ENCODE measurements at regions not wholly inside any gene's neighbourhood (a gene's known extent, or its start where the extent isn't known, plus 50 kb on each side); places are given as distances from the start of the nearest gene placed in this dataset.

- ATAC-seq (replicated peaks), result no peak
- Mint-ChIP-seq H3K4me3 (no peak overlapping the region), H3K36me3 (ENCODE audit: low read depth) (no peaks in the 10 kb centered on the region), H3K27ac (no peak overlapping the region), H3K4me1 (no peaks in the 10 kb centered on the region), H3K9me3 (peaks cover 3% of the 10 kb centered on the region), H3K27me3 (no peaks in the 10 kb centered on the region)
These were observed 1023.2 kb downstream of the KCNT2 start for GRCh38 chr1:195584870-195585624.

GRCh38 chr1:195580988-195581387, 1027.3 kb downstream of the KCNT2 start:
- H3K4me1 Mint-ChIP-seq, result no peaks in the 10 kb centered on the region
- H3K27me3 Mint-ChIP-seq, result no peaks in the 10 kb centered on the region
- ATAC-seq (replicated peaks), result no peak
- H3K9me3 Mint-ChIP-seq, result no peaks in the 10 kb centered on the region
- no peak overlapping the region for H3K27ac Mint-ChIP-seq
- H3K36me3 Mint-ChIP-seq (ENCODE audit: low read depth), result no peaks in the 10 kb centered on the region
- no peak overlapping the region for H3K4me3 Mint-ChIP-seq

- no peaks in the 10 kb centered on the region for H3K4me1 Mint-ChIP-seq
- no peaks in the 10 kb centered on the region for H3K27me3 Mint-ChIP-seq
- H3K9me3 Mint-ChIP-seq, result no peaks in the 10 kb centered on the region
- no peak for ATAC-seq (replicated peaks)
- no peak overlapping the region for H3K4me3 Mint-ChIP-seq
- H3K36me3 Mint-ChIP-seq (ENCODE audit: low read depth), result no peaks in the 10 kb centered on the region
- H3K27ac Mint-ChIP-seq, result no peak overlapping the region
These were observed 1030.5 kb downstream of the KCNT2 start for GRCh38 chr1:195577748-195578147.

- Mint-ChIP-seq H3K27me3 (no peaks in the 10 kb centered on the region), H3K27ac (no peak overlapping the region), H3K9me3 (no peaks in the 10 kb centered on the region)
These were observed 1031.6 kb downstream of the KCNT2 start for GRCh38 chr1:195576641-195577040.

GRCh38 chr1:195574511-195574910, 1033.7 kb downstream of the KCNT2 start:
- Mint-ChIP-seq H3K4me3 (no peak overlapping the region), H3K36me3 (ENCODE audit: low read depth) (no peaks in the 10 kb centered on the region), H3K9me3 (no peaks in the 10 kb centered on the region), H3K27ac (no peak overlapping the region), H3K4me1 (no peaks in the 10 kb centered on the region), H3K27me3 (no peaks in the 10 kb centered on the region)
- no peak for ATAC-seq (replicated peaks)

More at GRCh38 chr1:195576641-195577040, 1031.6 kb downstream of the KCNT2 start:
- Mint-ChIP-seq H3K4me1 (no peaks in the 10 kb centered on the region), H3K4me3 (no peak overlapping the region), H3K36me3 (ENCODE audit: low read depth) (no peaks in the 10 kb centered on the region)
- no peak for ATAC-seq (replicated peaks)

GRCh38 chr1:195569934-195570333, 1038.3 kb downstream of the KCNT2 start:
- Mint-ChIP-seq H3K36me3 (ENCODE audit: low read depth) (no peaks in the 10 kb centered on the region), H3K27me3 (no peaks in the 10 kb centered on the region), H3K27ac (no peak overlapping the region), H3K4me3 (no peak overlapping the region), H3K9me3 (no peaks in the 10 kb centered on the region), H3K4me1 (no peaks in the 10 kb centered on the region)
- no peak for ATAC-seq (replicated peaks)

- Mint-ChIP-seq H3K4me3 (no peak overlapping the region), H3K4me1 (no peaks in the 10 kb centered on the region), H3K27ac (no peak overlapping the region), H3K9me3 (no peaks in the 10 kb centered on the region), H3K36me3 (ENCODE audit: low read depth) (no peaks in the 10 kb centered on the region), H3K27me3 (no peaks in the 10 kb centered on the region)
- ATAC-seq (replicated peaks), result no peak
These were observed 1039.9 kb downstream of the KCNT2 start for GRCh38 chr1:195568389-195568788.

- Mint-ChIP-seq H3K27ac (no peak overlapping the region), H3K4me3 (no peak overlapping the region), H3K27me3 (no peaks in the 10 kb centered on the region), H3K9me3 (no peaks in the 10 kb centered on the region), H3K36me3 (ENCODE audit: low read depth) (no peaks in the 10 kb centered on the region), H3K4me1 (no peaks in the 10 kb centered on the region)
- no peak for ATAC-seq (replicated peaks)
These were observed 1046.2 kb downstream of the KCNT2 start for GRCh38 chr1:195562074-195562473.

GRCh38 chr1:195550071-195550862, 1058.0 kb downstream of the KCNT2 start:
- no peak overlapping the region for H3K27ac Mint-ChIP-seq
- ATAC-seq (replicated peaks), result no peak
- no peaks in the 10 kb centered on the region for H3K36me3 Mint-ChIP-seq (ENCODE audit: low read depth)
- no peaks in the 10 kb centered on the region for H3K4me1 Mint-ChIP-seq
- H3K9me3 Mint-ChIP-seq, result no peaks in the 10 kb centered on the region
- H3K27me3 Mint-ChIP-seq, result no peaks in the 10 kb centered on the region
- H3K4me3 Mint-ChIP-seq, result no peak overlapping the region

GRCh38 chr1:195530961-195531360, 1077.3 kb downstream of the KCNT2 start:
- H3K27ac Mint-ChIP-seq, result no peak overlapping the region
- no peaks in the 10 kb centered on the region for H3K4me1 Mint-ChIP-seq
- H3K36me3 Mint-ChIP-seq (ENCODE audit: low read depth), result no peaks in the 10 kb centered on the region
- no peak overlapping the region for H3K4me3 Mint-ChIP-seq
- no peak for ATAC-seq (replicated peaks)
- H3K27me3 Mint-ChIP-seq, result no peaks in the 10 kb centered on the region
- H3K9me3 Mint-ChIP-seq, result peaks cover 3% of the 10 kb centered on the region

- Mint-ChIP-seq H3K27me3 (no peaks in the 10 kb centered on the region), H3K27ac (no peak overlapping the region), H3K9me3 (peaks cover 3% of the 10 kb centered on the region), H3K36me3 (ENCODE audit: low read depth) (no peaks in the 10 kb centered on the region), H3K4me3 (no peak overlapping the region), H3K4me1 (no peaks in the 10 kb centered on the region)
- no peak for ATAC-seq (replicated peaks)
These were observed 1078.4 kb downstream of the KCNT2 start for GRCh38 chr1:195529881-195530280.

- H3K9me3 Mint-ChIP-seq, result peaks cover 5% of the 10 kb centered on the region
- no peaks in the 10 kb centered on the region for H3K27me3 Mint-ChIP-seq
- H3K4me1 Mint-ChIP-seq, result no peaks in the 10 kb centered on the region
- ATAC-seq (replicated peaks), result no peak
- H3K36me3 Mint-ChIP-seq (ENCODE audit: low read depth), result no peaks in the 10 kb centered on the region
- H3K4me3 Mint-ChIP-seq, result no peak overlapping the region
- H3K27ac Mint-ChIP-seq, result no peak overlapping the region
These were observed 1087.5 kb downstream of the KCNT2 start for GRCh38 chr1:195520757-195521156.

GRCh38 chr1:195516036-195516435, 1092.2 kb downstream of the KCNT2 start:
- H3K4me3 Mint-ChIP-seq, result no peak overlapping the region
- peaks cover 1% of the 10 kb centered on the region for H3K9me3 Mint-ChIP-seq
- H3K36me3 Mint-ChIP-seq (ENCODE audit: low read depth), result no peaks in the 10 kb centered on the region
- ATAC-seq (replicated peaks), result no peak
- no peaks in the 10 kb centered on the region for H3K4me1 Mint-ChIP-seq
- H3K27ac Mint-ChIP-seq, result no peak overlapping the region
- no peaks in the 10 kb centered on the region for H3K27me3 Mint-ChIP-seq

GRCh38 chr1:195511501-195511900, 1096.7 kb downstream of the KCNT2 start:
- H3K9me3 Mint-ChIP-seq, result peaks cover 7% of the 10 kb centered on the region
- ATAC-seq (replicated peaks), result no peak
- H3K36me3 Mint-ChIP-seq (ENCODE audit: low read depth), result no peaks in the 10 kb centered on the region
- H3K4me1 Mint-ChIP-seq, result no peaks in the 10 kb centered on the region
- no peaks in the 10 kb centered on the region for H3K27me3 Mint-ChIP-seq
- H3K4me3 Mint-ChIP-seq, result no peak overlapping the region
- no peak overlapping the region for H3K27ac Mint-ChIP-seq

GRCh38 chr1:195501118-195501517, 1107.1 kb downstream of the KCNT2 start:
- no peak overlapping the region for H3K4me3 Mint-ChIP-seq
- H3K27me3 Mint-ChIP-seq, result no peaks in the 10 kb centered on the region
- H3K36me3 Mint-ChIP-seq (ENCODE audit: low read depth), result no peaks in the 10 kb centered on the region
- peaks cover 3% of the 10 kb centered on the region for H3K9me3 Mint-ChIP-seq
- ATAC-seq (replicated peaks), result no peak
- no peaks in the 10 kb centered on the region for H3K4me1 Mint-ChIP-seq
- no peak overlapping the region for H3K27ac Mint-ChIP-seq

Measured in activated T-helper 17 cell treated with anti-CD3 and anti-CD28 coated beads, Interleukin-2, amount 50 U/mL, for 72 hours (primary cell).